IMR-90 (cell line): ENCODE measurements at regions not wholly inside any gene's neighbourhood (a gene's known extent, or its start where the extent isn't known, plus 50 kb on each side); places are given as distances from the start of the nearest gene placed in this dataset.

ENCODE experiments used
- ATAC-seq: fragments of 200-7000 bp; cut with Tn5 transposase; 2 replicates; pipeline ENCODE4 v1.9.1; 2020; ENCODE audit warnings: low read depth, mild to moderate bottlenecking, moderate library complexity
- BruUV-seq: library from RNA; stranded (reverse); fragments of 400-500 nt; replicated peaks from 2 replicates; lab custom pipeline; 2021; lab: Mats Ljungman, UMichigan
- CTCF ChIA-PET: fragments of 300-600 bp; formaldehyde crosslinking; extraction: SDS; loops from one replicate; lab custom pipeline; 2021; ENCODE audit warnings: antibody characterized with exemption; lab: Yijun Ruan, JAX
- POLR2A ChIA-PET: fragments of 300-600 bp; sonication (Branson Sonifier 250); formaldehyde crosslinking; loops from one replicate; lab custom pipeline; 2022; ENCODE audit warnings: antibody characterized with exemption; ENCODE audit not compliant: unreplicated experiment; lab: Charles Lee
- DNase-seq: peaks from one replicate; pipeline ENCODE4 v3.0.0; 2013
- H2AFZ ChIP-seq: replicated peaks from 2 replicates; pipeline ENCODE3; 2013; ENCODE audit warnings: low read length, mild to moderate bottlenecking; ENCODE audit not compliant: poor library complexity
- H2AK5ac ChIP-seq: 2 replicates; pipeline ENCODE4 v1.6.1; 2013; ENCODE audit warnings: low read depth, low read length, inconsistent platforms
- H2AK9ac ChIP-seq: replicated peaks from 2 replicates; pipeline ENCODE3; 2013; ENCODE audit warnings: mild to moderate bottlenecking, low read depth, low read length, moderate library complexity; ENCODE audit not compliant: poor library complexity
- H2BK120ac ChIP-seq: 2 replicates; pipeline ENCODE4 v1.6.1; 2013; ENCODE audit warnings: low read depth, low read length, inconsistent platforms
- H2BK15ac ChIP-seq: 3 replicates; pipeline ENCODE4 v1.6.1; 2013; ENCODE audit warnings: low read depth, low read length, inconsistent platforms
- H2BK20ac ChIP-seq: 2 replicates; pipeline ENCODE4 v1.6.1; 2013; ENCODE audit warnings: low read depth, mild to moderate bottlenecking, inconsistent platforms, low read length, moderate library complexity
- H2BK5ac ChIP-seq: 2 replicates; pipeline ENCODE4 v1.6.1; 2013; ENCODE audit warnings: mild to moderate bottlenecking, low read depth, low read length, inconsistent platforms; ENCODE audit not compliant: poor library complexity, severe bottlenecking
- H3K14ac ChIP-seq: replicated peaks from 2 replicates; pipeline ENCODE4 v1.6.1; 2013; ENCODE audit warnings: low read depth, low read length, inconsistent platforms
- H3K18ac ChIP-seq: 2 replicates; pipeline ENCODE4 v1.6.1; 2013; ENCODE audit warnings: low read depth, low read length, control low read depth
- H3K23ac ChIP-seq: 2 replicates; pipeline ENCODE4 v1.6.1; 2013; ENCODE audit warnings: low read depth, low read length, inconsistent platforms
- H3K27ac ChIP-seq: 2 replicates; pipeline ENCODE4 v1.5.1; 2013; ENCODE audit warnings: mild to moderate bottlenecking, control low read depth, low read length; ENCODE audit not compliant: insufficient read depth
- H3K27me3 ChIP-seq: 2 replicates; pipeline ENCODE4 v1.6.1; 2013; ENCODE audit warnings: low read length; ENCODE audit not compliant: control insufficient read depth, insufficient read depth
- H3K36me3 ChIP-seq: 2 replicates; pipeline ENCODE4 v1.6.1; 2013; ENCODE audit warnings: low read length, mixed read lengths; ENCODE audit not compliant: control insufficient read depth, insufficient read depth
- H3K4ac ChIP-seq: 2 replicates; pipeline ENCODE4 v1.6.1; 2013; ENCODE audit warnings: low read depth, low read length, inconsistent platforms
- H3K4me1 ChIP-seq: 2 replicates; pipeline ENCODE4 v1.6.1; 2013; ENCODE audit warnings: low read length, mixed read lengths; ENCODE audit not compliant: control insufficient read depth, insufficient read depth
- H3K4me2 ChIP-seq: 2 replicates; pipeline ENCODE4 v1.6.1; 2013; ENCODE audit warnings: low read depth, mild to moderate bottlenecking, control low read depth, low read length, moderate library complexity
- H3K4me3 ChIP-seq: 2 replicates; pipeline ENCODE4 v1.5.1; 2013; ENCODE audit warnings: low read depth, mild to moderate bottlenecking, control low read depth, low read length, moderate library complexity; ENCODE audit not compliant: insufficient read depth
- H3K56ac ChIP-seq: 2 replicates; pipeline ENCODE4 v1.6.1; 2013; ENCODE audit warnings: low read length, inconsistent platforms; ENCODE audit not compliant: insufficient read depth; ENCODE audit errors: extremely low read depth
- H3K79me1 ChIP-seq, 2 experiments: 2 replicates each; pipeline ENCODE4 v1.6.1; 2013; ENCODE audit warnings: low read length in 2 of 2, inconsistent platforms in 1 of 2, low read depth in 1 of 2
- H3K9ac ChIP-seq: 2 replicates; pipeline ENCODE4 v1.6.1; 2013; ENCODE audit warnings: low read depth, low read length, control low read depth
- H3K9me1 ChIP-seq: 2 replicates; pipeline ENCODE4 v1.6.1; 2013; ENCODE audit warnings: low read length, inconsistent platforms; ENCODE audit not compliant: insufficient read depth
- H3K9me3 ChIP-seq: 2 replicates; pipeline ENCODE4 v1.6.1; 2013; ENCODE audit warnings: low read length; ENCODE audit not compliant: control insufficient read depth, insufficient read depth
- H4K20me1 ChIP-seq: 2 replicates; pipeline ENCODE4 v1.6.1; 2013; ENCODE audit warnings: low read length, inconsistent platforms; ENCODE audit not compliant: insufficient read depth
- H4K5ac ChIP-seq: 2 replicates; pipeline ENCODE4 v1.6.1; 2013; ENCODE audit warnings: mild to moderate bottlenecking, low read depth, low read length, control low read depth
- H4K8ac ChIP-seq, 2 experiments: 2 replicates each; pipeline ENCODE4 v1.6.1; 2013; ENCODE audit warnings: low read depth in 2 of 2, low read length in 2 of 2, control low read depth in 1 of 2, inconsistent platforms in 1 of 2
- H4K91ac ChIP-seq: 2 replicates; pipeline ENCODE4 v1.6.1; 2013; ENCODE audit warnings: low read depth, low read length, inconsistent platforms; ENCODE audit not compliant: insufficient read depth
- BHLHE40 ChIP-seq: fragments of 150-350 bp; IDR thresholded peaks from 2 replicates; pipeline ENCODE4 v1.6.1; 2016; ENCODE audit warnings: mild to moderate bottlenecking, low read depth, low read length
- CEBPB ChIP-seq: IDR thresholded peaks from 2 replicates; pipeline ENCODE4 v1.6.1; 2012; ENCODE audit warnings: low read depth, low read length, improper control_type of control experiment
- CHD1 ChIP-seq: IDR thresholded peaks from 2 replicates; pipeline ENCODE4 v1.6.1; 2012; ENCODE audit warnings: low read depth, low read length, improper control_type of control experiment
- CTCF ChIP-seq: conservative IDR thresholded peaks from 2 replicates; pipeline ENCODE4 v1.5.1; 2012; ENCODE audit warnings: mild to moderate bottlenecking, low read depth, low read length, improper control_type of control experiment
- ELK1 ChIP-seq: fragments of 150-350 bp; IDR thresholded peaks from 2 replicates; pipeline ENCODE4 v1.6.1; 2016; ENCODE audit warnings: low read depth, mild to moderate bottlenecking, low read length, moderate library complexity, borderline replicate concordance
- FOS ChIP-seq: fragments of 150-350 bp; IDR thresholded peaks from 2 replicates; pipeline ENCODE4 v1.6.1; 2016; ENCODE audit warnings: low read depth, low read length
- MAFK ChIP-seq: IDR thresholded peaks from 2 replicates; pipeline ENCODE4 v1.6.1; 2012; ENCODE audit warnings: low read depth, low read length, improper control_type of control experiment
- MAZ ChIP-seq: IDR thresholded peaks from 2 replicates; pipeline ENCODE4 v1.6.1; 2012; ENCODE audit warnings: low read depth, mild to moderate bottlenecking, low read length, improper control_type of control experiment, moderate library complexity, borderline replicate concordance
- MXI1 ChIP-seq: IDR thresholded peaks from 2 replicates; pipeline ENCODE4 v1.6.1; 2012; ENCODE audit warnings: low read depth, mild to moderate bottlenecking, low read length, moderate library complexity, borderline replicate concordance
- NFE2L2 ChIP-seq: fragments of 150-350 bp; IDR thresholded peaks from 2 replicates; pipeline ENCODE4 v1.6.1; 2016; ENCODE audit warnings: low read depth, mild to moderate bottlenecking, low read length
- POLR2A ChIP-seq: IDR thresholded peaks from 2 replicates; pipeline ENCODE4 v1.6.1; 2012; ENCODE audit warnings: mild to moderate bottlenecking, low read depth, low read length
- RAD21 ChIP-seq: IDR thresholded peaks from 2 replicates; pipeline ENCODE4 v1.6.1; 2012; ENCODE audit warnings: low read length, improper control_type of control experiment
- RCOR1 ChIP-seq: IDR thresholded peaks from 2 replicates; pipeline ENCODE4 v1.6.1; 2012; ENCODE audit warnings: mild to moderate bottlenecking, low read length, improper control_type of control experiment; ENCODE audit not compliant: insufficient replicate concordance
- RFX5 ChIP-seq: IDR thresholded peaks from 2 replicates; pipeline ENCODE4 v1.8.0; 2012; ENCODE audit warnings: low read depth, mild to moderate bottlenecking, low read length, moderate library complexity
- SMC3 ChIP-seq: fragments of 150-350 bp; IDR thresholded peaks from 2 replicates; pipeline ENCODE4 v1.6.1; 2016; ENCODE audit warnings: low read depth, mild to moderate bottlenecking, antibody characterized with exemption, low read length, moderate library complexity
- USF2 ChIP-seq: fragments of 150-350 bp; IDR thresholded peaks from 2 replicates; pipeline ENCODE4 v1.6.1; 2017; ENCODE audit warnings: mild to moderate bottlenecking, antibody characterized with exemption, low read length, low read depth
- WGBS, 2 experiments: methylation state at CpG; one replicate each; pipeline versions ENCODE4 v1.1.5 to v1.1.7; 2013; ENCODE audit warnings: missing lambda C conversion rate in 2 of 2; ENCODE audit not compliant: insufficient read length in 1 of 2; ENCODE audit errors: extremely low coverage in 2 of 2; 5-methylcytosine and 5-hydroxymethylcytosine counted together
- dilution Hi-C: fragments of 300-500 bp; cut with HindIII; formaldehyde crosslinking; loops from one replicate; pipeline ENCODE4 v1.14.3; 2018; ENCODE audit warnings: low sequenced_read_pairs; ENCODE audit not compliant: unreplicated experiment
- in situ Hi-C: fragments of 300-500 bp; cut with MboI; formaldehyde crosslinking; loops from 3 replicates; pipeline ENCODE4 v1.14.3; 2019; ENCODE audit warnings: low sequenced_read_pairs, inconsistent platforms, mixed read lengths
- intact Hi-C: fragments of 100-400 bp; cut with micrococcal nuclease; formaldehyde crosslinking; loops from 2 replicates; pipeline ENCODE4 v1.10.0; 2022

- Histone ChIP-seq H3K4ac (no peak overlapping the region), H2BK20ac (no peak overlapping the region), H3K27me3 (peaks cover 36% of the 10 kb centered on the region), H3K27ac (no peak overlapping the region), H2BK120ac (no peak overlapping the region), H4K20me1 (no peaks in the 10 kb centered on the region), H2BK15ac (no peak overlapping the region), H3K14ac (no peak overlapping the region), H3K56ac (no peak overlapping the region), H2AK9ac (no peak overlapping the region), H3K9ac (no peak overlapping the region), H3K9me3 (peaks cover 7% of the 10 kb centered on the region), H2AFZ (no peak overlapping the region), H3K4me2 (no peak overlapping the region), H4K91ac (no peak overlapping the region), H4K5ac (no peak overlapping the region), H4K8ac (no peak overlapping the region), H2BK5ac (no peak overlapping the region), H3K79me1 (no peaks in the 10 kb centered on the region), H3K23ac (no peak overlapping the region), H3K18ac (no peak overlapping the region), H3K9me1 (no peaks in the 10 kb centered on the region), H3K36me3 (no peaks in the 10 kb centered on the region), H3K4me3 (no peak overlapping the region), H2AK5ac (no peak overlapping the region), H3K4me1 (no peaks in the 10 kb centered on the region)
- BruUV-seq: no TSS peak
- DNase-seq (no peak), ATAC-seq (no peak)
- POLR2A ChIA-PET: no interaction called here
- TF ChIP-seq SMC3 (no peak), RCOR1 (no peak), USF2 (no peak), ELK1 (no peak), MAZ (no peak), POLR2A (no peak), CHD1 (no peak), CEBPB (no peak), BHLHE40 (no peak), CTCF (no peak), RAD21 (no peak), NFE2L2 (no peak), FOS (no peak), MAFK (no peak), MXI1 (no peak), RFX5 (no peak)
- WGBS, 2 experiments: 50% methylated on average over 2 of the region's 4 CpGs; no CpG with 5 or more reads in 1 of the 2 experiments
- CTCF ChIA-PET: interaction anchor here (1.0 kb wide), 1 partner anchor 9 kb away, joined by 3 read pairs; no protein-coding TSS in a partner anchor
- intact Hi-C loops: no loop called here
- in situ Hi-C loops: no loop called here
- dilution Hi-C loops: no loop called here
Observed at GRCh38 chr21:34260277-34261008, 103.4 kb upstream of the KCNE2 start.
